ENCODE measurements at regions not wholly inside any gene's neighbourhood (a gene's known extent, or its start where the extent isn't known, plus 50 kb on each side); places are given as distances from the start of the nearest gene placed in this dataset.

GRCh38 chr10:71077796-71078453 is 134.4 kb upstream of the UNC5B start:
- no peak for TF ChIP-seq POLR2A (IDR thresholded peaks at IDR 0.05)
- no peak for TF ChIP-seq POLR2AphosphoS5 (IDR thresholded peaks at IDR 0.05)
- no peak for TF ChIP-seq CTCF (IDR thresholded peaks at IDR 0.05)
